Neural progenitor cell (in vitro differentiated cells): ENCODE measurements at regions not wholly inside any gene's neighbourhood (a gene's known extent, or its start where the extent isn't known, plus 50 kb on each side); places are given as distances from the start of the nearest gene placed in this dataset.

Experiments used
- CTCF ChIP-seq: fragments of 200-600 bp; sonication (generic); IDR thresholded peaks from 2 replicates; pipeline ENCODE4 v1.5.1; 2017; ENCODE audit warnings: antibody characterized with exemption, mild to moderate bottlenecking
- EZH2 ChIP-seq: fragments of 200-600 bp; sonication (generic); IDR thresholded peaks from 2 replicates; pipeline ENCODE4 v1.6.1; 2017; ENCODE audit warnings: antibody characterized with exemption, mild to moderate bottlenecking, moderate library complexity
- EZH2phosphoT487 ChIP-seq: fragments of 200-600 bp; sonication (generic); IDR thresholded peaks from 2 replicates; pipeline ENCODE4 v1.6.1; 2017; ENCODE audit warnings: antibody characterized with exemption

GRCh38 chr9:87068177-87068840, 121.0 kb upstream of the GAS1 start:
- TF ChIP-seq CTCF (no peak), EZH2phosphoT487 (no peak), EZH2 (no peak)
